ENCODE measurements at regions not wholly inside any gene's neighbourhood (a gene's known extent, or its start where the extent isn't known, plus 50 kb on each side); places are given as distances from the start of the nearest gene placed in this dataset.

- no peak for DNase-seq
- no peak overlapping the region for H3K4me3 ChIP-seq
- H3K27ac ChIP-seq, result no peak overlapping the region
- peaks cover 0 to 9% (median 4%) of the 10 kb centered on the region in 4 donors for H3K9me3 ChIP-seq
- TF ChIP-seq POLR2A (IDR thresholded peaks at IDR 0.05) (no peak), EP300 (IDR thresholded peaks at IDR 0.05) (no peak), CTCF (IDR thresholded peaks at IDR 0.05) (no peak), POLR2AphosphoS5 (IDR thresholded peaks at IDR 0.05) (no peak)
- intact Hi-C loops (cut with DNase I; ENCODE audit: low total_unique reads), result no loop called here
- H3K4me1 ChIP-seq, result no peaks in the 10 kb centered on the region
- WGBS, 5 donors, result 35 to 100% (median 91%) methylated on average over 1 of the region's 1 CpG
- H3K27me3 ChIP-seq, result no peaks in the 10 kb centered on the region
- no peaks in the 10 kb centered on the region for H3K36me3 ChIP-seq
Measured at GRCh38 chr2:196353717-196354116, 182.3 kb upstream of the STK17B start.

- no peaks in the 10 kb centered on the region for H3K4me1 ChIP-seq
- 98 to 100% (median 98%) methylated on average over 4 of the region's 4 CpGs for WGBS, 5 donors
- peaks cover 0 to 9% (median 4%) of the 10 kb centered on the region in 4 donors for H3K9me3 ChIP-seq
- H3K4me3 ChIP-seq, result no peak overlapping the region
- intact Hi-C loops (cut with DNase I; ENCODE audit: low total_unique reads), result no loop called here
- H3K27me3 ChIP-seq, result no peaks in the 10 kb centered on the region
- no peak overlapping the region for H3K27ac ChIP-seq
- TF ChIP-seq EP300 (IDR thresholded peaks at IDR 0.05) (no peak), POLR2A (IDR thresholded peaks at IDR 0.05) (no peak), POLR2AphosphoS5 (IDR thresholded peaks at IDR 0.05) (no peak), CTCF (IDR thresholded peaks at IDR 0.05) (no peak)
- H3K36me3 ChIP-seq, result no peaks in the 10 kb centered on the region
- DNase-seq, result no peak
Measured at GRCh38 chr2:196354186-196354585, 182.8 kb upstream of the STK17B start.

- H3K27ac ChIP-seq, result no peak overlapping the region
- no peak for TF ChIP-seq EP300 (IDR thresholded peaks at IDR 0.05)
- TF ChIP-seq POLR2A (IDR thresholded peaks at IDR 0.05), result no peak
- no peak for TF ChIP-seq POLR2AphosphoS5 (IDR thresholded peaks at IDR 0.05)
- no peak for TF ChIP-seq CTCF (IDR thresholded peaks at IDR 0.05)
- intact Hi-C loops (cut with DNase I; ENCODE audit: low total_unique reads), result no loop called here
Measured at GRCh38 chr2:196356332-196356731, 185.0 kb upstream of the STK17B start.

GRCh38 chr2:196360650-196361049, 189.3 kb upstream of the STK17B start:
- H3K27me3 ChIP-seq, result no peaks in the 10 kb centered on the region
- intact Hi-C loops (cut with DNase I; ENCODE audit: low total_unique reads), result no loop called here
- no peaks in the 10 kb centered on the region for H3K4me1 ChIP-seq
- H3K36me3 ChIP-seq, result no peaks in the 10 kb centered on the region
- H3K4me3 ChIP-seq, result no peak overlapping the region
- no peak for TF ChIP-seq POLR2A (IDR thresholded peaks at IDR 0.05)
- no peak for TF ChIP-seq POLR2AphosphoS5 (IDR thresholded peaks at IDR 0.05)
- TF ChIP-seq EP300 (IDR thresholded peaks at IDR 0.05), result no peak
- no peak for TF ChIP-seq CTCF (IDR thresholded peaks at IDR 0.05)
- H3K9me3 ChIP-seq, result no peaks in the 10 kb centered on the region
- no peak for DNase-seq
- no peak overlapping the region for H3K27ac ChIP-seq

More at GRCh38 chr2:196356332-196356731, 185.0 kb upstream of the STK17B start:
- Histone ChIP-seq H3K4me3 (no peak overlapping the region), H3K27me3 (no peaks in the 10 kb centered on the region), H3K4me1 (no peaks in the 10 kb centered on the region), H3K9me3 (peaks cover 0 to 9% (median 4%) of the 10 kb centered on the region in 4 donors), H3K36me3 (no peaks in the 10 kb centered on the region)
- DNase-seq, result no peak
- WGBS, 5 donors, result 60 to 73% (median 70%) methylated on average over 4 of the region's 4 CpGs

Data from stomach (tissue), 8 donors.